Panc1 (cell line): ENCODE measurements at regions not wholly inside any gene's neighbourhood (a gene's known extent, or its start where the extent isn't known, plus 50 kb on each side); places are given as distances from the start of the nearest gene placed in this dataset.
"Not testable (repeated sequence)": the region's sequence is repeated elsewhere in the genome, so short reads cannot be mapped to it uniquely, and the experiment has no call there.

Experiments
- ATAC-seq: fragments of 200-7000 bp; cut with Tn5 transposase; 2 replicates; pipeline ENCODE4 v1.9.1; 2020; ENCODE audit warnings: mild to moderate bottlenecking, moderate library complexity
- BruUV-seq: library from RNA; stranded (reverse); fragments of 400-500 nt; replicated peaks from 2 replicates; lab custom pipeline; 2021; lab: Mats Ljungman, UMichigan
- CTCF ChIA-PET: fragments of 300-600 bp; sonication (Branson Sonifier 250); formaldehyde crosslinking; loops from one replicate; lab custom pipeline; 2022; ENCODE audit warnings: antibody characterized with exemption; lab: Charles Lee
- POLR2A ChIA-PET: fragments of 300-600 bp; sonication (Branson Sonifier 250); formaldehyde crosslinking; loops from one replicate; lab custom pipeline; 2022; ENCODE audit warnings: antibody characterized with exemption; lab: Charles Lee
- DNase-seq: peaks from one replicate; pipeline ENCODE4 v3.0.0-alpha.2; 2010; ENCODE audit warnings: low read depth, low spot score
- H3K27ac ChIP-seq: 2 replicates; pipeline ENCODE4 v1.5.1; 2011; ENCODE audit warnings: mild to moderate bottlenecking, low read length, inconsistent platforms
- H3K27me3 ChIP-seq: fragments of 200-500 bp; sonication (Bioruptor generic); 2 replicates; pipeline ENCODE4 v1.6.0; 2014; ENCODE audit warnings: low read length, inconsistent platforms; ENCODE audit not compliant: control insufficient read depth, insufficient read depth
- H3K36me3 ChIP-seq: fragments of 200-500 bp; sonication (Bioruptor generic); 2 replicates; pipeline ENCODE4 v1.5.1; 2014; ENCODE audit warnings: inconsistent platforms, mild to moderate bottlenecking, low read length, moderate library complexity; ENCODE audit not compliant: control insufficient read depth, insufficient read depth
- H3K4me1 ChIP-seq: 2 replicates; pipeline ENCODE4 v1.5.1; 2011; ENCODE audit warnings: inconsistent platforms, mild to moderate bottlenecking, low read length, moderate library complexity; ENCODE audit not compliant: control insufficient read depth, insufficient read depth
- H3K4me3 ChIP-seq, 2 experiments: 2 replicates each; pipeline ENCODE4 v1.5.1; 2011 to 2012; ENCODE audit warnings: low read depth in 2 of 2, low read length in 2 of 2, mild to moderate bottlenecking in 2 of 2, inconsistent platforms in 1 of 2, moderate library complexity in 1 of 2
- H3K9me3 ChIP-seq: fragments of 200-500 bp; sonication (Bioruptor generic); 2 replicates; pipeline ENCODE4 v1.5.1; 2014; ENCODE audit warnings: low read depth, mild to moderate bottlenecking, inconsistent platforms, low read length, moderate library complexity; ENCODE audit not compliant: control insufficient read depth, insufficient read depth
- POLR2AphosphoS5 ChIP-seq: IDR thresholded peaks from 2 replicates; pipeline ENCODE4 v1.6.1; 2012; ENCODE audit warnings: mild to moderate bottlenecking, low read depth, low read length, moderate library complexity
- SIN3A ChIP-seq: IDR thresholded peaks from 2 replicates; pipeline ENCODE4 v1.6.1; 2012; ENCODE audit warnings: low read depth, mild to moderate bottlenecking, low read length, moderate library complexity, borderline replicate concordance; ENCODE audit not compliant: insufficient read depth
- TCF7L2 ChIP-seq: IDR thresholded peaks from 2 replicates; pipeline ENCODE4 v1.6.1; 2011; ENCODE audit warnings: mild to moderate bottlenecking, low read depth, low read length, inconsistent platforms
- in situ Hi-C: cut with HindIII; loops from 2 replicates; pipeline ENCODE4 v1.10.0; 2016; ENCODE audit warnings: low sequenced_read_pairs, low pct_unique_long_range_greater_than_20kb
- intact Hi-C: fragments of 100-400 bp; cut with micrococcal nuclease; formaldehyde crosslinking; loops from one replicate; pipeline ENCODE4 v1.10.0; 2022; ENCODE audit not compliant: unreplicated experiment
- TF ChIP-seq, protein P1 (sequence below), 2 experiments: IDR thresholded peaks; 2 replicates each; pipeline ENCODE4 v1.6.1; 2011 to 2012; ENCODE audit warnings: low read depth in 2 of 2, control low read depth in 1 of 2, low read length in 1 of 2, mild to moderate bottlenecking in 1 of 2, moderate library complexity in 1 of 2; ENCODE audit not compliant: insufficient read depth in 1 of 2
- TF ChIP-seq, protein P2 (sequence below): fragments of 450-650 bp; IDR thresholded peaks from 2 replicates; pipeline ENCODE4 v1.5.1; 2017; ENCODE audit warnings: mild to moderate bottlenecking

DNA sequence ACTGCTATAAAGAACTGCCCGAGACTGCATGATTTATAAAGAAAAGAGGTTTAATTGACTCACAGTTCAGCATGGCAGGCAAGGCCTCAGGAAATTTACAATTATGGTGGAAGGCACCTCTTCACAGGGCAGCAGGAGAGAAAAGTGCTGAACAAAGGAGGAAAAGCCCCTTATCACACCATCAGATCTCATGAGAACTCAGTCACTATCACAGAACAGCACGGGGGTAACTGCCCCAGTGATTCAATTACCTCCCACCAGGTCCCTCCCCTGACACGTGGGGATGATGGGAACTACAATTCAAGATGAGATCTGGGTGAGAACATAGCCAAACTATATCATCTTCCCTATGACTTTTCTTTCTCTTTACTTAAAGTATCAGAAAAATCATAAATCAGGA lies 104.0 kb upstream of the SYN3 start:
- ATAC-seq (no peak), DNase-seq (no peak)
- H3K9me3 ChIP-seq: no peaks in the 10 kb centered on the region
- intact Hi-C loops: no loop called here
- no peaks in the 10 kb centered on the region for H3K36me3 ChIP-seq
- no peak overlapping the region for H3K4me3 ChIP-seq
- TF ChIP-seq SIN3A (no peak), TCF7L2 (no peak), POLR2AphosphoS5 (no peak)
- TF ChIP-seq, protein P1, sequence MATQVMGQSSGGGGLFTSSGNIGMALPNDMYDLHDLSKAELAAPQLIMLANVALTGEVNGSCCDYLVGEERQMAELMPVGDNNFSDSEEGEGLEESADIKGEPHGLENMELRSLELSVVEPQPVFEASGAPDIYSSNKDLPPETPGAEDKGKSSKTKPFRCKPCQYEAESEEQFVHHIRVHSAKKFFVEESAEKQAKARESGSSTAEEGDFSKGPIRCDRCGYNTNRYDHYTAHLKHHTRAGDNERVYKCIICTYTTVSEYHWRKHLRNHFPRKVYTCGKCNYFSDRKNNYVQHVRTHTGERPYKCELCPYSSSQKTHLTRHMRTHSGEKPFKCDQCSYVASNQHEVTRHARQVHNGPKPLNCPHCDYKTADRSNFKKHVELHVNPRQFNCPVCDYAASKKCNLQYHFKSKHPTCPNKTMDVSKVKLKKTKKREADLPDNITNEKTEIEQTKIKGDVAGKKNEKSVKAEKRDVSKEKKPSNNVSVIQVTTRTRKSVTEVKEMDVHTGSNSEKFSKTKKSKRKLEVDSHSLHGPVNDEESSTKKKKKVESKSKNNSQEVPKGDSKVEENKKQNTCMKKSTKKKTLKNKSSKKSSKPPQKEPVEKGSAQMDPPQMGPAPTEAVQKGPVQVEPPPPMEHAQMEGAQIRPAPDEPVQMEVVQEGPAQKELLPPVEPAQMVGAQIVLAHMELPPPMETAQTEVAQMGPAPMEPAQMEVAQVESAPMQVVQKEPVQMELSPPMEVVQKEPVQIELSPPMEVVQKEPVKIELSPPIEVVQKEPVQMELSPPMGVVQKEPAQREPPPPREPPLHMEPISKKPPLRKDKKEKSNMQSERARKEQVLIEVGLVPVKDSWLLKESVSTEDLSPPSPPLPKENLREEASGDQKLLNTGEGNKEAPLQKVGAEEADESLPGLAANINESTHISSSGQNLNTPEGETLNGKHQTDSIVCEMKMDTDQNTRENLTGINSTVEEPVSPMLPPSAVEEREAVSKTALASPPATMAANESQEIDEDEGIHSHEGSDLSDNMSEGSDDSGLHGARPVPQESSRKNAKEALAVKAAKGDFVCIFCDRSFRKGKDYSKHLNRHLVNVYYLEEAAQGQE (IDR thresholded peaks at IDR 0.05; ENCODE audit: insufficient read depth in 1 of 2, low read depth in 2 of 2, low read length in 1 of 2): no peak
- TF ChIP-seq, protein P2, sequence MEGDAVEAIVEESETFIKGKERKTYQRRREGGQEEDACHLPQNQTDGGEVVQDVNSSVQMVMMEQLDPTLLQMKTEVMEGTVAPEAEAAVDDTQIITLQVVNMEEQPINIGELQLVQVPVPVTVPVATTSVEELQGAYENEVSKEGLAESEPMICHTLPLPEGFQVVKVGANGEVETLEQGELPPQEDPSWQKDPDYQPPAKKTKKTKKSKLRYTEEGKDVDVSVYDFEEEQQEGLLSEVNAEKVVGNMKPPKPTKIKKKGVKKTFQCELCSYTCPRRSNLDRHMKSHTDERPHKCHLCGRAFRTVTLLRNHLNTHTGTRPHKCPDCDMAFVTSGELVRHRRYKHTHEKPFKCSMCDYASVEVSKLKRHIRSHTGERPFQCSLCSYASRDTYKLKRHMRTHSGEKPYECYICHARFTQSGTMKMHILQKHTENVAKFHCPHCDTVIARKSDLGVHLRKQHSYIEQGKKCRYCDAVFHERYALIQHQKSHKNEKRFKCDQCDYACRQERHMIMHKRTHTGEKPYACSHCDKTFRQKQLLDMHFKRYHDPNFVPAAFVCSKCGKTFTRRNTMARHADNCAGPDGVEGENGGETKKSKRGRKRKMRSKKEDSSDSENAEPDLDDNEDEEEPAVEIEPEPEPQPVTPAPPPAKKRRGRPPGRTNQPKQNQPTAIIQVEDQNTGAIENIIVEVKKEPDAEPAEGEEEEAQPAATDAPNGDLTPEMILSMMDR: no peak
- CTCF ChIA-PET: no interaction called here
- BruUV-seq: no TSS peak
- no peaks in the 10 kb centered on the region for H3K27me3 ChIP-seq
- no peaks in the 10 kb centered on the region for H3K4me1 ChIP-seq
- in situ Hi-C loops: no loop called here
- H3K27ac ChIP-seq: no peak overlapping the region
- POLR2A ChIA-PET: no interaction called here

DNA sequence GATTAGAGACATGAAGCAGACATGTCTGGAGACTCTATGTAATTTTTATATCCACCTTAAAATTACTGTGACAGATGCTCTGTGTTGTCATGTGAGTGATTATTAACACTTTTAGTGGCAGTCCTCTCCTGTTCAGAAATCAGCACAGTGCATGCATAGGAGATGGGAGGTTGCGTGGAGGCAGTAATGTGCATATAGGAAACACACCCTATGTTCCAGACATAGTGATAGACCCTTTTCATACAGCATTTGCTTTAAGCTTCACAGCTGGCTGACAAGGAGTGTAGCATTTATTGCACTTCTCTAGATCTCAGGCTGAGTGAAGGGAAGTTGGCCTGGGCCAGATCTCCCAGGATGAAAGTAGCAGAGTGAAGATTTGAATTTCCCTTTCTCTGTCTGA lies 102.3 kb upstream of the SYN3 start:
- intact Hi-C loops: no loop called here
- no TSS peak for BruUV-seq
- Histone ChIP-seq H3K36me3 (no peaks in the 10 kb centered on the region), H3K27me3 (no peaks in the 10 kb centered on the region), H3K4me3 (no peak overlapping the region), H3K9me3 (no peaks in the 10 kb centered on the region), H3K27ac (no peak overlapping the region), H3K4me1 (no peaks in the 10 kb centered on the region)
- ChIA-PET CTCF (no interaction called here), POLR2A (no interaction called here)
- DNase-seq: no peak
- in situ Hi-C loops: no loop called here
- ATAC-seq: no peak
- TF ChIP-seq TCF7L2 (no peak), SIN3A (no peak), POLR2AphosphoS5 (no peak)
- TF ChIP-seq, protein P1 (IDR thresholded peaks at IDR 0.05; ENCODE audit: insufficient read depth in 1 of 2, low read depth in 2 of 2, low read length in 1 of 2): no peak
- TF ChIP-seq, protein P2: no peak

DNA sequence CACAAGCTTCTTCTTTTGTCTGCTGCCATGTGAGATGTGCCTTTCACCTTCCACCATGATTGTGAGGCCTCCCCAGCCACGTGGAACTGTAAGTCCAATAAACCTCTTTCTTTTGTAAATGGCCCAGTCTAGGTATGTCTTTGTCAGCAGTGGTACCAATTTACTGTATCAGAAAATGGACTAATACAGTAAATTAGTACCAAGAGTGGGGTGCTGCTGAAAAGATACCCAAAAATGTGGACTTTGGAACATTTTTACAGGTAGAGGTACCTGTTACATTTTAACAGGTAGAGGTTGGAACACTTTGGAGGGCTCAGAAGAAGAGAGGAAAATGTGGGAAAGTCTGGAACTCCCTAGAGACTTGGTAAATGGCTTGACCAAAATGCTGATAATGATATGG lies 96.8 kb upstream of the SYN3 start:
- H3K36me3 ChIP-seq, DNase-seq, CTCF ChIA-PET, H3K4me3 ChIP-seq, in situ Hi-C loops, intact Hi-C loops, POLR2A ChIA-PET, H3K9me3 ChIP-seq, H3K27me3 ChIP-seq, H3K27ac ChIP-seq, BruUV-seq, H3K4me1 ChIP-seq, ATAC-seq: not testable (repeated sequence)
